NT2/D1 (cell line): ENCODE measurements at regions not wholly inside any gene's neighbourhood (a gene's known extent, or its start where the extent isn't known, plus 50 kb on each side); places are given as distances from the start of the nearest gene placed in this dataset.

ENCODE experiments used
- SUZ12 ChIP-seq: IDR thresholded peaks from 2 replicates; pipeline ENCODE4 v1.6.1; 2011; ENCODE audit not compliant: insufficient read length, insufficient read depth; ENCODE audit errors: extremely low read depth
- YY1 ChIP-seq: IDR thresholded peaks from 2 replicates; pipeline ENCODE4 v1.6.1; 2011; ENCODE audit not compliant: insufficient read length, insufficient read depth
- ZNF274 ChIP-seq: IDR thresholded peaks from 2 replicates; pipeline ENCODE4 v1.6.1; 2011; ENCODE audit warnings: mild to moderate bottlenecking, low read depth, low read length

DNA sequence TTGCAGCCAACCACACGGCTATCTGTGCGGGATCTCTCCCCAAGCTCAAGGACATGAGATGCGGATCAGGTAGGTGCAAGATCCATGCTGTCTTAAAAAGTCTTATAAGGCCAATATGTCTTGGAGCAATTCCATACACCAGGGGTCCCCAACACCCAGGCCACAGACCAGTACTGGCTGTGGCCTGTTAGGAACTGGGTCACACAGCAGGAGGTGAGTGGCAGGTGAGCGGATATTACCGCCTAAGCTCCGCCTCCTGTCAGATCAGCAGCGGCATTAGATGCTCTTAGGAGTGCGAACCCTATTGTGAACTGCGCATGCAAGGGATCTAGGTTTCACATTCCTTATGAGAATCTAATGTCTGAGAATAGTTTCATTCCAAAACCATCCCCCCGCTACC is 68.8 kb upstream of the ZNF599 start:
- TF ChIP-seq YY1: no peak
- TF ChIP-seq ZNF274: no peak
- no peak for TF ChIP-seq SUZ12
